NCI-H1092 treated with DMSO at 0.1 percent for 48 hours (cell line): ENCODE measurements at regions not wholly inside any gene's neighbourhood (a gene's known extent, or its start where the extent isn't known, plus 50 kb on each side); places are given as distances from the start of the nearest gene placed in this dataset.
"Not testable (repeated sequence)": the region's sequence is repeated elsewhere in the genome, so short reads cannot be mapped to it uniquely, and the experiment has no call there.

ENCODE experiments used
- DNase-seq: peaks from one replicate; lab custom pipeline; 2025; lab: John Stamatoyannopoulos, UW

- DNase-seq: no peak
These were observed 2110.9 kb downstream of the PCDH7 start for GRCh38 chr4:32831104-32831503.

DNA sequence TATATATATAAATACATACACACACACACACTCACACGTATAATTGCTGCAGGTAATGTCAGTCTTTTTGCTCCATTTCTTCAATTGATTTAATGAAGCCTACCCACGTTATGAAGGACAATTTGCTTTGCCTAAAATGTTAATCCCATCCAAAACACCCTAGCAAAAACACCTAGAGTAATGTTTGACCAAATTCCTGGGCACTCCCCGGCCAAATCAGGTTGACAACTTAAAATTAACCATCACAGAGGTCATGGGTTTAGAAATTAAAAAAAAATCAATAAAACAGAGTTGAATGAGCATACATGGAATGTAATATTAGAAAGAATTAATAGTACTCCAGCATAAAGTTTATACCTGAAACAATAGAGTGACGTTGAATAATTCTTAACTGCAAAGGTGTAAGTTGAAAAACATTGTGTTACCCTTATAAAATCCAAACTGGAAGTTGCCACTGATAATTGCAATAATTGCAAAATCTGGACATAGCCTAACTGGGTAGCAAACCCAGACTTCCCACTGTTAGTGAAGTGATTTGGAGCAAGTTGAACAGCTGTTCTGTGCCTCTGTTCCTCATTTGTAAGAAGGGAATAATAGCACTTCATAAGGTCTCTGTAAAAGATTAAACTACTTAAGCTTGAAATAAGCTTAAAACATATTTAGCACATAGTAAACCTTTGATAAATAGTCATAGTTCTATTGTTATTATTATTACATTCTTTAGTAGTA, 2120.5 kb downstream of the PCDH7 start:
- no peak for DNase-seq

- DNase-seq: no peak
These were observed 2121.0 kb downstream of the PCDH7 start for GRCh38 chr4:32841217-32841616.

GRCh38 chr4:32847461-32847860, 2127.3 kb downstream of the PCDH7 start:
- no peak for DNase-seq

- DNase-seq: no peak
These were observed 2135.5 kb downstream of the PCDH7 start for GRCh38 chr4:32855622-32856021.

DNA sequence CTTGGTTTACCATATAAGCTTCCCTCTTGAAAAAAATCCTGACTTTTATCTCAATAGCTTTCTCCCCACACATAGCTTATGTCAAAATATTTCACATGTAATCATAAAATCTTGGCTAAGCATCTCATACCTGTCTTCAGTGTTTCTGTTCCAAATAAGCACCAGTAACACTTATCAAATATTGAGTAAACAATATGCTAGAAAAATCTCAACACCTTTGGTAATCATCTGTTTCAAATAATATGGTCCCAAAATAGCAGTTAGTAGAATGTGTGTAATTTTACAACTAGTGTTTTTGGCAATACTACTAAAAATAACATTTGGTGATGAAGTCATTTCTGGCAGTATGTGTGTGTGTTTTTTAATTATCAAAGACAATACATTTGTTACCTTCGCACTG, 2138.2 kb downstream of the PCDH7 start:
- no peak for DNase-seq

DNA sequence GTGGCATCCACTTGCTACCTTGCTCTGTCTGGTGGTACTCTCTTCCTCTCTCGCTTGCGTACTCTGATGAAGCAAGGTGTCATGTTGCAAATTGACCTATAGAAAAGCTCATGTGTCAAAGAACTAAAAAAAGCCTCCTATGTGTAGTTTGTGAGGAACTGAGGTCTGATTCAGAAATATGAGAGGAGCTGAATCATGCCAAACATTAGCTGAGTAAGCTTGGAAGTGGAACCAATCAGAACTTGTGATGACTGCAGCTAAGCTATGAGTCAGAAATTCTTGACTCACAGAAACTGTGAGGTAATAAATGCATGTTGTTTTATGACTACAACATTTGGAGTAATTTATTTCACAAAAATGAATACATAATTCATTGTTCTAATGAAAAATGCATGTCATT, 2138.8 kb downstream of the PCDH7 start:
- no peak for DNase-seq

GRCh38 chr4:32864713-32865351, 2144.7 kb downstream of the PCDH7 start:
- no peak for DNase-seq

- no peak for DNase-seq
These were observed 2156.4 kb downstream of the PCDH7 start for GRCh38 chr4:32876546-32876945.

- no peak for DNase-seq
These were observed 2159.7 kb downstream of the PCDH7 start for GRCh38 chr4:32879913-32880312.

- no peak for DNase-seq
These were observed 2164.0 kb downstream of the PCDH7 start for GRCh38 chr4:32884198-32884597.

DNA sequence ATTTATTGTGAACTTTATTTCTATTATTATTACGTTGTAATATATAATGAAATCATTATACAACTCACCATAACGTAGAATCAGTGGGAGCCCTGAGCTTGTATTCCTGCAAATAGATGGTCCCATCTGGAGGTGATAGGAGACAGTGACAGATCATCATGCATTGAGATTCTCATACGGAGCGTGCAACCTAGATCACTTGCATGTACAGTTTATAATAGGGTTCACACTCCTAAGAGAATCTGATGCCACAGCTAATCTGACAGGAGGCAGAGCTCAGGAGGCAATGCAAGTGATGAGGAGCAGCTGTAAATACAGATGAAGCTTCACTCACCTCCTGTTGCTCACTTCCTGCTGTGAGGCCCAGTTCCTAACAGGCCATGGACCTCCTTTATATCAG, 2170.2 kb downstream of the PCDH7 start:
- no peak for DNase-seq

DNA sequence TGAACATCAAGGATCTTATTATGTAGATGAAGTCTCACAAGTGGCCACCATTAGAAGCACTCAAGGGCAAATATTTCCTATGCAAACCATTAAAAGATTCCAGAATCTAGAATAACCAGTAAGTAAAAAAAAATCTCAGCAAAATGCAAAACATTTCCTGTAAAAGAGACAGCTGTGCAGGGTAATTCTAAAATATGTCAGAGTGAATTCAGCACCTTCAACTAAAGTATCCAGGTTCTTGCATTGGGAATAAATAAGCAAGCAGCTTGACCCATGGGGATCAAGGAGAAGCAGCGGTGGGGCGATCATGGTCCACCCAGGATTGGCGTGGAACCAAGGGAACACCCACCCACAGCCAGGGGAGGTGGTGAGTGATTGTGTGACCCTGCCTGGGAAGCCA, 2188.9 kb downstream of the PCDH7 start:
- no peak for DNase-seq

DNA sequence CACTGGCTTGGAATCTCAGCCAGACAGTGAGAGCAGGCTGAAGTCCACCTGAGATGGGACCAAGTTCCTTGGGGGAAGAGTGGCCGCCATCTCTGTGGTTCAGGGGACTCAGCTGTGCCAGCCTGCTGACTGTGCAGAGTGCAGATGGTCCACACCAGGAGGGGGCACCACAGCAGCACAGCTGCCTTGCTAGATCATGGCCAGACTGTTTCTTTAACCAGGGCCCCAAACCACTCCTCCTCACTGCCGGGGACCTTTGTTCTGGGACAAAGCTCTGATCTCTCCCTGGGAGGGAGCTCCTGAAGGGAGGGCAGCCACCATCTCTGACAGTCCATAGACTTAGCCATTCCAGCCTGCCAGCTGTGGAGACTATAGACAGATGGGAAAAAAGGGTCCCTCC, 2189.6 kb downstream of the PCDH7 start:
- DNase-seq: no peak

DNA sequence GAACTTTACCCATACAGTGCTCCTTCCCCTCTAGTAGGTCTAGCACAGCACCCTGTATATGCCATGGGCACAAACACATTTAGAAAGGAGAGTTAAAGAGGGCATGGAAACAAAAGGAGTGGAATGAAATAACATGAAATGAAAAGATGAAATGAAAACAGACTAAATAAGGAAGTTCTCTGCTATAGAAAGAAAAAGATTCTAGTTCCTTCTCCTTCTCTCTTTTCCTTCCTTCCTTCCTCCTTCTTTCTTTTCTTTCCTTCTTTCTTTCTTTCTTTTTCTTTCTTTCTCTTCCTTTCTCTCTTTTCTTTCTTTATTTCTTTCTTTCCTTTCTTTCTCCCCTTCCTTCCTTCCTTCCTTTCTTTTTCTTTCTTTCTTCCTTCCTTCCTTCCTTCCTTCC, 2197.4 kb downstream of the PCDH7 start:
- no peak for DNase-seq

DNA sequence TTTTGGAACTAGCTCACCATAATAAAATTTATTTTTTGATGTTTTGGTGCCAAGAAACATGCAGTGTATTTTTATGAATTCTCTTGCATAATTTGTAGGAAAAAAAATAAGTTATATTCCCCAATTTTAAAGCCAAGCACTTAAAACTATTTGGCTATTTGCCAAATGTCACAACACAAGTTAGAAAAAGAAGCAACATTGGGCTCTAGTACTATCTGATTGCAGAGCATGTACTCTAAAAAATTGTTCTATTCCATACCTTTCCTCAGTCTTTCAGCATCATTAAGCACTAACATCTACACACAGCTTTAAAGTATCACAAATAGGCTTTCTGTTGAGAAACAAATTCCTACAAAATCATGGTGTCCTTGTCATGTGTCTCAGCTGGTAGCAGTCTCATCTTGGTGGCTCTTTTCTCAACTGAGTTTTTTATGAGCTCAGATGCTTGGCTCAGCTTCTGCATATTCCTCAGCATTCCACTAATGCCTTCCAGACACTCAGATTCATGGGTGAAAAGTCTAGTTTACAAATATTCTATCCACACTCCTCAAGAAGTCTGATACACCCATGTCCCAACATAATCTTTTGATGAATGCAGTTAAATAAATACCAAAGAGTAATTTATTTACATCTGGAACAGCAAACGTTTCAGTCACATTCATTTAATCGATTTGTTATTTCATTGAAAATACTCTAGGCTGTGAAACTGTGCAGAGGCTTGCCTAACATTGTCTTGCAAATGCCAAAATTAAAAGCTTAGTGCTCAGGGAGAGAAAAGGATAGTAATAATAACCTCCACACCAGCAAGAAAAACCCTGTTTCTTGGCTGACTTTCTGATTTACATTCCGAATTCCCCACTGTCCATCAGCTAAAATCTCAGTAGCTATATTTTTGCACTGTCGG, 2209.9 kb downstream of the PCDH7 start:
- no peak for DNase-seq

DNA sequence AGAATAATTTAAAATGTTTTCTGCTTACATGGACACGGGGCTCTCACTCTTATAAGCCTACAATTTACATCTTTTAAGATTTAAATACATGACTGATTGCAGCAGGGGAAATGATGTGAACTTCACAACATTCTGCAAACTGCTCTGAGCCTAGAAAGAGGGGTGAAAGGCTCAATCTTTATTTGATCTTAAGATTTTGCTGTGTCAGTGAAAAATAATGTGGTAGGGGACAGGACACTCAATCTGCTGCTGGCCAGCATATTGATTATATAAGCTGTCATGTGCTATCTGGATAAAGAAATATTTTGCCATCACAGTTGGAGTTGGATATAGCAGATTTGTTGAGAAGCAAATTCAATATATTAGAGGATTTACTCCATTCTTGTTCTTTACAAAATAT, 2210.5 kb downstream of the PCDH7 start:
- no peak for DNase-seq

GRCh38 chr4:32931475-32931874, 2211.3 kb downstream of the PCDH7 start:
- no peak for DNase-seq

DNA sequence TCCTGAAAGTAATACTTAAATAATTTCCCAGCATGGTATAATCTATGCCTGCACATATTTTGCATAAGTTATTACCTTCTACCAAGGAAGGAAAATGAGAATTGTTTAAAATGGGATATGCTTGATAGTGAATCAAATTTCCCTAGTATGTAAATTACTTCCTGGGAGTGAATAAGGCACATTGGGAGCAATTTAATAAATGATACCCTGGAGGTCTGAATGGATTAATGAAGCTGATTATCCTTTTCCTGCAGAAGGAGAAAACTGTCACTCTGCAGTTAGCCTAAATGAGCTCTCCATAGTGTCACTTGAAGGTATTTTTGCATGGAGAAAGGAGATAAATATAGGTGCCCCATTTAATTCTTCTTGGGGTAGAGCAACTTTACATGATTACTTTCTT, 2212.0 kb downstream of the PCDH7 start:
- no peak for DNase-seq

DNA sequence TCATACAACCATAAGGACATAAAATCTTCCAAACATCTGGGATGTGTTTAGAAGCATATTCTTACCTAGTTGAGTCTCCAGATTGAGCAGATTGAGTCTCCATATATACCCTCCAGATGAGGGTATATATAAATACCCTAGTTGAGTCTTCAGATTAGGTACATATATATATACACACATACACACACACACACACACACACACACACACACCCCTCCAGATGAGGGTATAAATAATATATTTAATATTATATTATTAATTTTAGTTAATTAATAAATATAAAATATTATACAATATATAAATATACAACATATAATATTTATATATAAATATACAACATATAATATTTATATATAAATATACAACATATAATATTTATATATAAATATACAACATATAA, 2219.1 kb downstream of the PCDH7 start:
- DNase-seq: not testable (repeated sequence)

DNA sequence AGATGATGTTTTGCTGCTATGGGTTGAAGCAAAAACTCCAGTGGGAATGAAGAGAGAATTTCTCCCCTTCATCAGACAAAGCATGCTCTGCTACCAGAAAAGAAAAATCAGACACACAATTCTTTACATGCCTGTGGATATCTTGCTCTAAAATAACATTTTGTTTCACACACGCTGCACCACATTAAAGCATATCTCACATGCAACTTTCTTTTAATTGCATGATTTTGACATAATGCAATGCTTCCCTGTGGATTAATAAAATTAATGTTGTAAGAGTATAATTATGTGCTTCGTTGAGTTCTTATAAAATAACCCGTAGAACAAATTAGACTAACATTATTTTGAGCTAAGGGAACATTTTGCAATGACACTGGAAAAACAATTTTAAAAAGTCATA, 2230.7 kb downstream of the PCDH7 start:
- no peak for DNase-seq

GRCh38 chr4:32958586-32958985, 2238.4 kb downstream of the PCDH7 start:
- DNase-seq: no peak

DNA sequence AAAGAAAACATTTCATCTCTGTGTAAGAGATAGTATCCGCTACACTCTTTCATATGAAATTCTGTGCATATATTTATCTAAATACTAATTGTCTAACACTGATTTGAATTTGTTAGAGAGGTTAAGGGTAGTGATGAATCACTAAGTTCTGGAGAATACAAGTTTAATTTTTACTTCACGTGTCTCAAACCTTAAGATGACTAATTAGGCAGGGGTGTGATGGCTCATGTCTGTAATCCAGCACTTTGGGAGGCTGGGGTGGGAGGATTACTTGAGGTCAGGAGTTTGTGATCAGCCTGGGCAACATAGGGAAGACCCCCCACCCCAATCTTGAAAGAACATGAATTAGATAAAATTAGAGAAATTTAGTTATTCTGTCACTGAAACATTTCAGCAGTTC, 2241.9 kb downstream of the PCDH7 start:
- DNase-seq: no peak
